A673 (cell line): ENCODE measurements at regions not wholly inside any gene's neighbourhood (a gene's known extent, or its start where the extent isn't known, plus 50 kb on each side); places are given as distances from the start of the nearest gene placed in this dataset.
"Not testable (repeated sequence)": the region's sequence is repeated elsewhere in the genome, so short reads cannot be mapped to it uniquely, and the experiment has no call there.

Experiments used
- BruUV-seq: library from RNA; stranded (reverse); fragments of 400-500 nt; replicated peaks from 2 replicates; lab custom pipeline; 2021; lab: Mats Ljungman, UMichigan
- CTCF ChIA-PET: fragments of 300-600 bp; sonication (Branson Sonifier 250); formaldehyde crosslinking; loops from one replicate; lab custom pipeline; 2022; ENCODE audit warnings: antibody characterized with exemption; lab: Charles Lee
- POLR2A ChIA-PET: fragments of 300-600 bp; sonication (Branson Sonifier 250); formaldehyde crosslinking; loops from one replicate; lab custom pipeline; 2022; ENCODE audit warnings: antibody characterized with exemption; ENCODE audit not compliant: low non-redundant PET; lab: Charles Lee
- DNase-seq: peaks from one replicate; pipeline ENCODE4 v3.0.0-alpha.2; 2015; ENCODE audit warnings: low spot score
- H3K27ac ChIP-seq: fragments of 200-600 bp; sonication (generic); 2 replicates; pipeline ENCODE4 v1.5.1; 2016; ENCODE audit warnings: mixed run types, low read depth, mild to moderate bottlenecking, mixed read lengths, antibody characterized with exemption, low read length; ENCODE audit not compliant: poor library complexity, severe bottlenecking
- H3K27me3 ChIP-seq: fragments of 200-600 bp; sonication (generic); replicated peaks from 2 replicates; pipeline ENCODE4 v1.6.1; 2017; ENCODE audit warnings: mixed run types, low read depth, mild to moderate bottlenecking, mixed read lengths, antibody characterized with exemption, low read length; ENCODE audit not compliant: insufficient read depth, poor library complexity
- H3K36me3 ChIP-seq: fragments of 200-600 bp; sonication (generic); 2 replicates; pipeline ENCODE4 v1.6.1; 2016; ENCODE audit warnings: mixed run types, mild to moderate bottlenecking, mixed read lengths, antibody characterized with exemption, low read length; ENCODE audit not compliant: insufficient read depth, poor library complexity, severe bottlenecking
- H3K4me1 ChIP-seq: fragments of 200-600 bp; sonication (generic); 2 replicates; pipeline ENCODE4 v1.6.1; 2017; ENCODE audit warnings: mixed run types, mild to moderate bottlenecking, mixed read lengths, antibody characterized with exemption, low read length; ENCODE audit not compliant: insufficient read depth, poor library complexity, severe bottlenecking
- H3K4me3 ChIP-seq: fragments of 200-600 bp; sonication (generic); 2 replicates; pipeline ENCODE4 v1.5.1; 2016; ENCODE audit warnings: low read depth, mixed run types, mild to moderate bottlenecking, mixed read lengths, low read length; ENCODE audit not compliant: poor library complexity, severe bottlenecking
- H3K9me3 ChIP-seq: fragments of 200-600 bp; sonication (generic); 2 replicates; pipeline ENCODE4 v1.6.1; 2016; ENCODE audit warnings: mixed run types, low read depth, mild to moderate bottlenecking, mixed read lengths, antibody characterized with exemption, low read length; ENCODE audit not compliant: poor library complexity, severe bottlenecking
- EZH2 ChIP-seq: fragments of 200-600 bp; sonication (generic); IDR thresholded peaks from 2 replicates; pipeline ENCODE4 v1.6.1; 2017; ENCODE audit warnings: borderline replicate concordance, low read depth, mild to moderate bottlenecking, mixed read lengths, antibody characterized with exemption, low read length; ENCODE audit not compliant: poor library complexity, severe bottlenecking
- intact Hi-C: fragments of 100-400 bp; cut with micrococcal nuclease; formaldehyde crosslinking; loops from one replicate; pipeline ENCODE4 v1.10.0; 2022; ENCODE audit not compliant: unreplicated experiment
- TF ChIP-seq, protein P1 (sequence below): fragments of 300-800, 200-600 bp; sonication (generic); conservative IDR thresholded peaks from 2 replicates; pipeline ENCODE4 v1.5.1; 2017; ENCODE audit warnings: low read depth, mild to moderate bottlenecking, antibody characterized with exemption, low read length, moderate library complexity, mixed read lengths

GRCh38 chr11:134981835-134982234 lies 569.8 kb upstream of the B3GAT1 start:
- POLR2A ChIA-PET, result no interaction called here
- CTCF ChIA-PET, result no interaction called here
- H3K27ac ChIP-seq, result no peak overlapping the region
- H3K4me1 ChIP-seq, result no peaks in the 10 kb centered on the region
- H3K36me3 ChIP-seq, result no peaks in the 10 kb centered on the region
- TF ChIP-seq EZH2, result no peak
- TF ChIP-seq, protein P1, sequence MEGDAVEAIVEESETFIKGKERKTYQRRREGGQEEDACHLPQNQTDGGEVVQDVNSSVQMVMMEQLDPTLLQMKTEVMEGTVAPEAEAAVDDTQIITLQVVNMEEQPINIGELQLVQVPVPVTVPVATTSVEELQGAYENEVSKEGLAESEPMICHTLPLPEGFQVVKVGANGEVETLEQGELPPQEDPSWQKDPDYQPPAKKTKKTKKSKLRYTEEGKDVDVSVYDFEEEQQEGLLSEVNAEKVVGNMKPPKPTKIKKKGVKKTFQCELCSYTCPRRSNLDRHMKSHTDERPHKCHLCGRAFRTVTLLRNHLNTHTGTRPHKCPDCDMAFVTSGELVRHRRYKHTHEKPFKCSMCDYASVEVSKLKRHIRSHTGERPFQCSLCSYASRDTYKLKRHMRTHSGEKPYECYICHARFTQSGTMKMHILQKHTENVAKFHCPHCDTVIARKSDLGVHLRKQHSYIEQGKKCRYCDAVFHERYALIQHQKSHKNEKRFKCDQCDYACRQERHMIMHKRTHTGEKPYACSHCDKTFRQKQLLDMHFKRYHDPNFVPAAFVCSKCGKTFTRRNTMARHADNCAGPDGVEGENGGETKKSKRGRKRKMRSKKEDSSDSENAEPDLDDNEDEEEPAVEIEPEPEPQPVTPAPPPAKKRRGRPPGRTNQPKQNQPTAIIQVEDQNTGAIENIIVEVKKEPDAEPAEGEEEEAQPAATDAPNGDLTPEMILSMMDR, result no peak
- H3K4me3 ChIP-seq, result no peak overlapping the region
- intact Hi-C loops, result no loop called here
- no peak for DNase-seq
- no TSS peak for BruUV-seq
- H3K27me3 ChIP-seq, result no peaks in the 10 kb centered on the region
- no peaks in the 10 kb centered on the region for H3K9me3 ChIP-seq

DNA sequence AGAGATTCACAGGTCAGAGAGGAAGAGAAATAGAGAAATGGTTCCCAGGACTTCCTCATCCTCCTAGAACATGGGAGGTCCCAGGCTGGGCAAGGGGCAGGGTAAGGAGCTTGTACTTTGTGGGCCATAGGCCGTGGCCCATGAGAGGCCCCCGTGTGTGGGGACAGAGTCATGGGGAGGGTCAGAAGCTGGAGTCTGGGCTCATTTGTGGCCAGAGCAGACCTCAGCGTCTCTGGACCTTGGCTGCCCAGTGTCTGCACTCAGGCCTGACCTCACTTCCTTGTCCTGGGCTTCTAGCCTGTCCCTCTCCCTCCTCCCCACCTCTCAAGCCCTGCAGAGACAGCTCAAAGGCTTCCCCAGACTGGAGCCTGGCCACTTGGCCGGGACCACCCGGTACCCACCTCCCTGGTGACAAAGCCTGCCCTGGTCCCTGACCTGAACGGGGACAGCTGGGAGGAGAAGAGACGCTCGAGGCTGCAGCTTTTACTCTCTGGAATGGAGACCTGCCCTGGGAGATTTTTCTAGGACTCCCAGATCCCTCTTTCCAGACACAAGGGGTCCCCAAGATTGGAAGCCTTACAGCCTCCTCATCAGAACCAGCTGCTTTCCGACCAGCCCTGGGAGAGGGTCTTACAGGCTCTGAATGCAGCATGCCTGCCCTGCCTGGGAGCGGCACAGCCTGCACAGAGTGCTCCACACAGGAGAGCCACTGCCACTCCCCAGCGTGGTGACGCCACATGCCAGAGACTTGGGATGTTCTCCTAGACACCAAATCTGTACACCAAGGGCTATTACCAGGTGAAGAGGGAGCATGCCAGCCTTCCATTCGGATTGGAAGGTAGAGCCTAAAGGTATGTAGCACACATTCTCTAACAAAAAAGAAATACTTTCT lies 569.0 kb upstream of the B3GAT1 start:
- no peaks in the 10 kb centered on the region for H3K36me3 ChIP-seq
- no peaks in the 10 kb centered on the region for H3K27me3 ChIP-seq
- ChIA-PET CTCF (no interaction called here), POLR2A (no interaction called here)
- TF ChIP-seq EZH2, result no peak
- TF ChIP-seq, protein P1, result no peak
- BruUV-seq, result no TSS peak
- no peak overlapping the region for H3K4me3 ChIP-seq
- intact Hi-C loops, result no loop called here
- no peak for DNase-seq
- no peaks in the 10 kb centered on the region for H3K9me3 ChIP-seq
- no peak overlapping the region for H3K27ac ChIP-seq
- no peaks in the 10 kb centered on the region for H3K4me1 ChIP-seq

DNA sequence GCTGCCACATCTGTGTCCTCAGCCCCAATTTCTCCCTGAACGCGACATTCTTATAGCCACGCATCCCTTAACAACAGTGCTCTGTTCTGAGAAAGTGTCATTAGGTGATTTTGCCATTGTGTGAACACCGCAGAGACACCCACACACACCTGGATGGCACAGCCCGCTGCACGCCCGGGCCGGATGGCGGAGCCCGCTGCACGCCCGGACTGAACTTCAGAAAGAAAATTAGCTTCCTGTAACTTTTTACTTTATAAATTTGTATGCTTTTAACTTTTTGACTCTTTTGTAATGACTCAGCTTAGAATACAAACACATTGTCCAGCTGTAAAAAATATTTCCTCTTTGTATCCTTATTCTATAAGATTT lies 567.0 kb upstream of the B3GAT1 start:
- intact Hi-C loops, result not testable (repeated sequence)

More for the DNA sequence above, 567.0 kb upstream of the B3GAT1 start:
- H3K27me3 ChIP-seq, H3K4me3 ChIP-seq, H3K4me1 ChIP-seq, BruUV-seq, POLR2A ChIA-PET, H3K9me3 ChIP-seq, DNase-seq, H3K27ac ChIP-seq, H3K36me3 ChIP-seq, CTCF ChIA-PET: not testable (repeated sequence)
